Panc1 (cell line): ENCODE measurements at regions not wholly inside any gene's neighbourhood (a gene's known extent, or its start where the extent isn't known, plus 50 kb on each side); places are given as distances from the start of the nearest gene placed in this dataset.

Experiments used
- ATAC-seq: fragments of 200-7000 bp; cut with Tn5 transposase; 2 replicates; pipeline ENCODE4 v1.9.1; 2020; ENCODE audit warnings: mild to moderate bottlenecking, moderate library complexity
- BruUV-seq: library from RNA; stranded (reverse); fragments of 400-500 nt; replicated peaks from 2 replicates; lab custom pipeline; 2021; lab: Mats Ljungman, UMichigan
- CTCF ChIA-PET: fragments of 300-600 bp; sonication (Branson Sonifier 250); formaldehyde crosslinking; loops from one replicate; lab custom pipeline; 2022; ENCODE audit warnings: antibody characterized with exemption; lab: Charles Lee
- POLR2A ChIA-PET: fragments of 300-600 bp; sonication (Branson Sonifier 250); formaldehyde crosslinking; loops from one replicate; lab custom pipeline; 2022; ENCODE audit warnings: antibody characterized with exemption; lab: Charles Lee
- DNase-seq: peaks from one replicate; pipeline ENCODE4 v3.0.0-alpha.2; 2010; ENCODE audit warnings: low read depth, low spot score
- H3K27ac ChIP-seq: 2 replicates; pipeline ENCODE4 v1.5.1; 2011; ENCODE audit warnings: mild to moderate bottlenecking, low read length, inconsistent platforms
- H3K27me3 ChIP-seq: fragments of 200-500 bp; sonication (Bioruptor generic); 2 replicates; pipeline ENCODE4 v1.6.0; 2014; ENCODE audit warnings: low read length, inconsistent platforms; ENCODE audit not compliant: control insufficient read depth, insufficient read depth
- H3K36me3 ChIP-seq: fragments of 200-500 bp; sonication (Bioruptor generic); 2 replicates; pipeline ENCODE4 v1.5.1; 2014; ENCODE audit warnings: inconsistent platforms, mild to moderate bottlenecking, low read length, moderate library complexity; ENCODE audit not compliant: control insufficient read depth, insufficient read depth
- H3K4me1 ChIP-seq: 2 replicates; pipeline ENCODE4 v1.5.1; 2011; ENCODE audit warnings: inconsistent platforms, mild to moderate bottlenecking, low read length, moderate library complexity; ENCODE audit not compliant: control insufficient read depth, insufficient read depth
- H3K4me3 ChIP-seq, 2 experiments: 2 replicates each; pipeline ENCODE4 v1.5.1; 2011 to 2012; ENCODE audit warnings: low read depth in 2 of 2, low read length in 2 of 2, mild to moderate bottlenecking in 2 of 2, inconsistent platforms in 1 of 2, moderate library complexity in 1 of 2
- H3K9me3 ChIP-seq: fragments of 200-500 bp; sonication (Bioruptor generic); 2 replicates; pipeline ENCODE4 v1.5.1; 2014; ENCODE audit warnings: low read depth, mild to moderate bottlenecking, inconsistent platforms, low read length, moderate library complexity; ENCODE audit not compliant: control insufficient read depth, insufficient read depth
- POLR2AphosphoS5 ChIP-seq: IDR thresholded peaks from 2 replicates; pipeline ENCODE4 v1.6.1; 2012; ENCODE audit warnings: mild to moderate bottlenecking, low read depth, low read length, moderate library complexity
- SIN3A ChIP-seq: IDR thresholded peaks from 2 replicates; pipeline ENCODE4 v1.6.1; 2012; ENCODE audit warnings: low read depth, mild to moderate bottlenecking, low read length, moderate library complexity, borderline replicate concordance; ENCODE audit not compliant: insufficient read depth
- TCF7L2 ChIP-seq: IDR thresholded peaks from 2 replicates; pipeline ENCODE4 v1.6.1; 2011; ENCODE audit warnings: mild to moderate bottlenecking, low read depth, low read length, inconsistent platforms
- in situ Hi-C: cut with HindIII; loops from 2 replicates; pipeline ENCODE4 v1.10.0; 2016; ENCODE audit warnings: low sequenced_read_pairs, low pct_unique_long_range_greater_than_20kb
- intact Hi-C: fragments of 100-400 bp; cut with micrococcal nuclease; formaldehyde crosslinking; loops from one replicate; pipeline ENCODE4 v1.10.0; 2022; ENCODE audit not compliant: unreplicated experiment
- TF ChIP-seq, protein P1 (sequence below), 2 experiments: IDR thresholded peaks; 2 replicates each; pipeline ENCODE4 v1.6.1; 2011 to 2012; ENCODE audit warnings: low read depth in 2 of 2, control low read depth in 1 of 2, low read length in 1 of 2, mild to moderate bottlenecking in 1 of 2, moderate library complexity in 1 of 2; ENCODE audit not compliant: insufficient read depth in 1 of 2
- TF ChIP-seq, protein P2 (sequence below): fragments of 450-650 bp; IDR thresholded peaks from 2 replicates; pipeline ENCODE4 v1.5.1; 2017; ENCODE audit warnings: mild to moderate bottlenecking

DNA sequence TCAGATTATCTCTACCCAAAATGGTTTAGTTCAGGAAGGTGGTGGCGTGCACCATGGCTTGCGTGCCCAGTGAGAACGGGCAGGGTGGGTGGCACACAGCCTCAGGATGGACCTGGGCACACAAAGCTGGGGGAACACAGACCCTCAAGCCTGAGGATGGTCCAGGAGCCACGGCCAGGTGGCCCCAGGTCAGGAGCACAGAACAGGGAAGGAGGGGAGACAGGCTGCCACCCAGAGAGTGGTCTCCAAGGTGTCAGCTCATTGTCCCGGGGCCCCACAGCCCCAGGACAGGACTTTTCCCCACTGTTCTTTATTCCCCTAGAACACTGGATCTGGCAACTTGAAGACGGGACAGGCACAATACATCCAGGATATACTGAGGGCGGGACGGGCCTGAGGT lies 75.6 kb upstream of the MGMT start:
- Histone ChIP-seq H3K27me3 (peaks cover 33% of the 10 kb centered on the region), H3K9me3 (no peaks in the 10 kb centered on the region), H3K27ac (no peak overlapping the region), H3K4me1 (no peaks in the 10 kb centered on the region), H3K36me3 (no peaks in the 10 kb centered on the region), H3K4me3 (no peak overlapping the region)
- ATAC-seq, result no peak
- CTCF ChIA-PET, result no interaction called here
- intact Hi-C loops (no loop called here), in situ Hi-C loops (no loop called here)
- DNase-seq, result no peak
- TF ChIP-seq, protein P1, sequence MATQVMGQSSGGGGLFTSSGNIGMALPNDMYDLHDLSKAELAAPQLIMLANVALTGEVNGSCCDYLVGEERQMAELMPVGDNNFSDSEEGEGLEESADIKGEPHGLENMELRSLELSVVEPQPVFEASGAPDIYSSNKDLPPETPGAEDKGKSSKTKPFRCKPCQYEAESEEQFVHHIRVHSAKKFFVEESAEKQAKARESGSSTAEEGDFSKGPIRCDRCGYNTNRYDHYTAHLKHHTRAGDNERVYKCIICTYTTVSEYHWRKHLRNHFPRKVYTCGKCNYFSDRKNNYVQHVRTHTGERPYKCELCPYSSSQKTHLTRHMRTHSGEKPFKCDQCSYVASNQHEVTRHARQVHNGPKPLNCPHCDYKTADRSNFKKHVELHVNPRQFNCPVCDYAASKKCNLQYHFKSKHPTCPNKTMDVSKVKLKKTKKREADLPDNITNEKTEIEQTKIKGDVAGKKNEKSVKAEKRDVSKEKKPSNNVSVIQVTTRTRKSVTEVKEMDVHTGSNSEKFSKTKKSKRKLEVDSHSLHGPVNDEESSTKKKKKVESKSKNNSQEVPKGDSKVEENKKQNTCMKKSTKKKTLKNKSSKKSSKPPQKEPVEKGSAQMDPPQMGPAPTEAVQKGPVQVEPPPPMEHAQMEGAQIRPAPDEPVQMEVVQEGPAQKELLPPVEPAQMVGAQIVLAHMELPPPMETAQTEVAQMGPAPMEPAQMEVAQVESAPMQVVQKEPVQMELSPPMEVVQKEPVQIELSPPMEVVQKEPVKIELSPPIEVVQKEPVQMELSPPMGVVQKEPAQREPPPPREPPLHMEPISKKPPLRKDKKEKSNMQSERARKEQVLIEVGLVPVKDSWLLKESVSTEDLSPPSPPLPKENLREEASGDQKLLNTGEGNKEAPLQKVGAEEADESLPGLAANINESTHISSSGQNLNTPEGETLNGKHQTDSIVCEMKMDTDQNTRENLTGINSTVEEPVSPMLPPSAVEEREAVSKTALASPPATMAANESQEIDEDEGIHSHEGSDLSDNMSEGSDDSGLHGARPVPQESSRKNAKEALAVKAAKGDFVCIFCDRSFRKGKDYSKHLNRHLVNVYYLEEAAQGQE (IDR thresholded peaks at IDR 0.05; ENCODE audit: insufficient read depth in 1 of 2, low read depth in 2 of 2, low read length in 1 of 2), result no peak
- TF ChIP-seq TCF7L2, result no peak
- TF ChIP-seq, protein P2, sequence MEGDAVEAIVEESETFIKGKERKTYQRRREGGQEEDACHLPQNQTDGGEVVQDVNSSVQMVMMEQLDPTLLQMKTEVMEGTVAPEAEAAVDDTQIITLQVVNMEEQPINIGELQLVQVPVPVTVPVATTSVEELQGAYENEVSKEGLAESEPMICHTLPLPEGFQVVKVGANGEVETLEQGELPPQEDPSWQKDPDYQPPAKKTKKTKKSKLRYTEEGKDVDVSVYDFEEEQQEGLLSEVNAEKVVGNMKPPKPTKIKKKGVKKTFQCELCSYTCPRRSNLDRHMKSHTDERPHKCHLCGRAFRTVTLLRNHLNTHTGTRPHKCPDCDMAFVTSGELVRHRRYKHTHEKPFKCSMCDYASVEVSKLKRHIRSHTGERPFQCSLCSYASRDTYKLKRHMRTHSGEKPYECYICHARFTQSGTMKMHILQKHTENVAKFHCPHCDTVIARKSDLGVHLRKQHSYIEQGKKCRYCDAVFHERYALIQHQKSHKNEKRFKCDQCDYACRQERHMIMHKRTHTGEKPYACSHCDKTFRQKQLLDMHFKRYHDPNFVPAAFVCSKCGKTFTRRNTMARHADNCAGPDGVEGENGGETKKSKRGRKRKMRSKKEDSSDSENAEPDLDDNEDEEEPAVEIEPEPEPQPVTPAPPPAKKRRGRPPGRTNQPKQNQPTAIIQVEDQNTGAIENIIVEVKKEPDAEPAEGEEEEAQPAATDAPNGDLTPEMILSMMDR, result no peak
- TF ChIP-seq POLR2AphosphoS5, result no peak
- TF ChIP-seq SIN3A, result no peak
- no TSS peak for BruUV-seq
- POLR2A ChIA-PET, result no interaction called here

- Histone ChIP-seq H3K4me3 (no peak overlapping the region), H3K36me3 (no peaks in the 10 kb centered on the region), H3K27ac (no peak overlapping the region), H3K9me3 (no peaks in the 10 kb centered on the region), H3K27me3 (peaks cover 33% of the 10 kb centered on the region), H3K4me1 (no peaks in the 10 kb centered on the region)
- no peak for ATAC-seq
- intact Hi-C loops (no loop called here), in situ Hi-C loops (no loop called here)
- TF ChIP-seq SIN3A (no peak), POLR2AphosphoS5 (no peak)
- DNase-seq, result no peak
- no TSS peak for BruUV-seq
- CTCF ChIA-PET, result no interaction called here
- POLR2A ChIA-PET, result no interaction called here
These were observed 74.2 kb upstream of the MGMT start for GRCh38 chr10:129392855-129393254.

DNA sequence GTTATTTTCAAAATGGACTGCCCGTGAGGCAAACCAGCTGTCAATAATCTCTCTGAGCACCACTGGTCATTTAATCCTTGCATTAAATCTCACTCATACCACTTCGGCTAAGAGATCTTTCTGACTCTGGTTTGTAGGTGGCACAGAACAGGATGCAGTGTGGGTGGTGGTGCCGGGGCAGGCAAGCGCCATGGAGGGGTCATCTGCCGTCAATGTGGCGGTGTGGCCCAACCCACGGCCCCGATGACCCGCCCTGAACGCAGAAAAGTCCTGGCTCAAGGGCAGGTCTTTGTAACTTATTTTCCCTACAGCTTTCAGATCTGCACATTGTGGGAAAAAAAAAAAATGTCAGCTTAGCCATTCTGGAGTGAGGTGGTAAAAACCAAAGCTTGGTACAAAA lies 73.2 kb upstream of the MGMT start:
- H3K27me3 ChIP-seq, result peaks cover 33% of the 10 kb centered on the region

More for the DNA sequence above, 73.2 kb upstream of the MGMT start:
- ATAC-seq (no peak), DNase-seq (no peak)
- intact Hi-C loops (no loop called here), in situ Hi-C loops (no loop called here)
- no peaks in the 10 kb centered on the region for H3K36me3 ChIP-seq
- H3K9me3 ChIP-seq, result no peaks in the 10 kb centered on the region
- H3K4me3 ChIP-seq, result no peak overlapping the region
- CTCF ChIA-PET, result no interaction called here
- no peaks in the 10 kb centered on the region for H3K4me1 ChIP-seq
- no TSS peak for BruUV-seq
- no peak overlapping the region for H3K27ac ChIP-seq
- TF ChIP-seq SIN3A, result no peak
- TF ChIP-seq POLR2AphosphoS5, result no peak
- TF ChIP-seq TCF7L2, result no peak
- TF ChIP-seq, protein P1 (IDR thresholded peaks at IDR 0.05; ENCODE audit: insufficient read depth in 1 of 2, low read depth in 2 of 2, low read length in 1 of 2), result no peak
- TF ChIP-seq, protein P2, result no peak
- POLR2A ChIA-PET, result no interaction called here
